NT2/D1 (cell line): ENCODE measurements at regions not wholly inside any gene's neighbourhood (a gene's known extent, or its start where the extent isn't known, plus 50 kb on each side); places are given as distances from the start of the nearest gene placed in this dataset.

Experiments used
- DNase-seq: peaks from one replicate; pipeline ENCODE4 v3.0.0-alpha.2; 2011; ENCODE audit warnings: low read depth, low spot score
- H3K27me3 ChIP-seq: 2 replicates; pipeline ENCODE4 v1.6.0; 2011; ENCODE audit warnings: mild to moderate bottlenecking; ENCODE audit not compliant: insufficient read length, insufficient read depth
- H3K36me3 ChIP-seq: 2 replicates; pipeline ENCODE4 v1.6.1; 2011; ENCODE audit warnings: mild to moderate bottlenecking, low read length, mixed read lengths; ENCODE audit not compliant: insufficient read depth, insufficient read length
- H3K4me1 ChIP-seq: 2 replicates; pipeline ENCODE4 v1.5.1; 2011; ENCODE audit not compliant: insufficient read depth, insufficient read length
- H3K4me3 ChIP-seq: 2 replicates; pipeline ENCODE4 v1.5.1; 2011; ENCODE audit warnings: low read depth; ENCODE audit not compliant: insufficient read length
- H3K9ac ChIP-seq: 2 replicates; pipeline ENCODE4 v1.6.0; 2011; ENCODE audit warnings: low read depth; ENCODE audit not compliant: insufficient read length
- H3K9me3 ChIP-seq: 2 replicates; pipeline ENCODE4 v1.5.1; 2011; ENCODE audit warnings: mild to moderate bottlenecking, low read length; ENCODE audit not compliant: insufficient read depth
- SUZ12 ChIP-seq: IDR thresholded peaks from 2 replicates; pipeline ENCODE4 v1.6.1; 2011; ENCODE audit not compliant: insufficient read length, insufficient read depth; ENCODE audit errors: extremely low read depth
- YY1 ChIP-seq: IDR thresholded peaks from 2 replicates; pipeline ENCODE4 v1.6.1; 2011; ENCODE audit not compliant: insufficient read length, insufficient read depth
- ZNF274 ChIP-seq: IDR thresholded peaks from 2 replicates; pipeline ENCODE4 v1.6.1; 2011; ENCODE audit warnings: mild to moderate bottlenecking, low read depth, low read length

DNA sequence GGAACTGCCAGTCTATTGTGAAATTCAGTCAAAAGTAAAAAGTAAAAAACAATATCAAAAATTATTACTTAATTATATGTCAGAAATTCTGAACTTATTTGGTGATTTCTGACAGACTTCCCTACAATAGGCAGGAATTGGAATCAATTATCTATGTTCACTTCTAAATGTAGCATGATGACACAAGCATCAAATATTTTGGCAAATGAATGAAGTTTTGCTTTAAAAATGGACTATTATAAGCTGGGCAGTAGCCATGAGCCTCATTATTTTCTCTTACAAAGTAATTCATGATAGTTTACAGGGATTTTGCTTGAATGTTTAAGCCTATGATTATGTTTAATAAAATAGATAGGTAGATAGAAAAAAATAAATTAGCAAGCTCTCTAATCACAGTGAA lies 582.6 kb downstream of the SLITRK6 start:
- DNase-seq, result no peak
- Histone ChIP-seq H3K36me3 (no peaks in the 10 kb centered on the region), H3K9ac (no peak overlapping the region), H3K4me1 (no peaks in the 10 kb centered on the region), H3K27me3 (no peaks in the 10 kb centered on the region), H3K9me3 (no peaks in the 10 kb centered on the region), H3K4me3 (no peak overlapping the region)
- TF ChIP-seq YY1, result no peak
- TF ChIP-seq SUZ12, result no peak
- TF ChIP-seq ZNF274, result no peak

DNA sequence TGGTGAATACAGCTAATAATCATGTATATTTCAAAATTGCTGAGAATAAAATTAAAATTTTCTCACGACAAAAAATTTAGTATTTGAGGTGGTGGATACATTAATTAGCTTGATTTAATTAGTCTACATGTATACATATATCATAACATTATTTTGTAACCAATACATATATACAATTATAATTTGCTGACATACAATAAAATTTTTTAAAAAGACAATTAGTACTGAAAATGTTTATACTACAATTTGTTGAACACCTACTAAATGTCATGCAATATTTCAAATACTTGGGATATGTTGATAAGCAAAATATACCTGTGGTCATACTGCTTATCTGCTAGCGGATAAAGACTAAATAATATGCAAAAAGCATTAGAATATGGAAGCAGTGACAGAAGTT lies 586.5 kb downstream of the SLITRK6 start:
- no peak for DNase-seq
- no peaks in the 10 kb centered on the region for H3K36me3 ChIP-seq
- no peak overlapping the region for H3K9ac ChIP-seq
- no peaks in the 10 kb centered on the region for H3K27me3 ChIP-seq
- H3K9me3 ChIP-seq, result peaks cover 7% of the 10 kb centered on the region; the same call in 1 of the 2 replicates
- TF ChIP-seq YY1, result no peak
- TF ChIP-seq SUZ12, result no peak
- TF ChIP-seq ZNF274, result no peak
- H3K4me1 ChIP-seq, result no peaks in the 10 kb centered on the region
- H3K4me3 ChIP-seq, result no peak overlapping the region

DNA sequence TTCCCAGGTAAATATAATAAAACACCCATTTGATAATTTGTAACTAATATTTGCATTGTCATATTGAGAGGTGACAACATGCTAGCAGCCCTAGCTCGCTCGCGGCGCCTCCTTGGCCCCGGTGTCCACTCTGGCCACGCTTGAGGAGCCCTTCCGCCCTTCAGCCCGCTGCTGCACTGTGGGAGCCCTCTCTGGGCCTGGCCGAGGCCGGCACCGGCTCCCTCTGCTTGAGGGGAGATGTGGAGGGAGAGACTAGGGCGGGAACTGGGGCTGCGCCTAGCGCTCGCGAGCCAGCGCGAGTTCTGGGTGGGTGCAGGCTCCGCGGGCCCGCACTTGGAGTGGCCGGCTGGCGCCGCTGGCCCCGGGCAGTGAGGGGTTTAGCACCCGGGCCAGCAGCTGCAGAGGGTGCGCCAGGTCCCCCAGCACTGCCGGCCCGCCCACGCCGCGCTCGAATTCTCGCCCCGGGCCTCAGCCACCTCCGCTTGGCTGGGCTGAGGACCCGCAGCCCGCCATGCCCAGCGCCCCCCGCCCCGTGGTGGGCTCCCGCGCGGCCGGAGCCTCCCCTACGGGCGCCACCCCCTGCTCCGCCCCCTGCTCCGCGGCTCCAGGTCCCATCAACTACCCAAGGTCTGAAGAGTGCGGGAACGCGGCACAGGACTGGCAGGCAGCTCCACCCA lies 594.4 kb downstream of the SLITRK6 start:
- H3K9ac ChIP-seq, result no peak overlapping the region
- H3K36me3 ChIP-seq, result no peaks in the 10 kb centered on the region
- DNase-seq, result no peak
- H3K27me3 ChIP-seq, result no peaks in the 10 kb centered on the region
- TF ChIP-seq SUZ12 (no peak), YY1 (no peak), ZNF274 (no peak)
- H3K4me3 ChIP-seq, result no peak overlapping the region
- H3K9me3 ChIP-seq, result peaks cover 7% of the 10 kb centered on the region; the same call in 1 of the 2 replicates
- no peaks in the 10 kb centered on the region for H3K4me1 ChIP-seq

DNA sequence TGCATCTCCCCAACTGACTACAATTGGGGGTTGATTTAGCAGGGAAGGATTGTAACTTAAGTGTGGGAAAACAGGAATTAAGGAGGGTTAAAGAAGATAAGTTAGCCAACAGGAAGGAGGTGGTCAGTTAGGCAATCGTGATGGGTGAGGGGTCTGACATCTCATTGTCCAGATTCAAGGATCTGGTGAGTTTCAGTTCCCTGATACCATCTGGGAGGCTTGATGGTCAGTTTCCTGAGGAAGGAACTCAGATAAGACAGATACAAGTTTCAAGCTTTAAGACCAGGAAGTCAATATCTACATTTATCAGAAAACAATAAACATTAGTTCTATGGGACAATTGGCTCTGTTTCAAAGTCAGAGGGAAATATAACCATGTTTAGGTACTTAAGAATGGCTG lies 601.8 kb downstream of the SLITRK6 start:
- Histone ChIP-seq H3K36me3 (no peaks in the 10 kb centered on the region), H3K9ac (no peak overlapping the region), H3K4me1 (no peaks in the 10 kb centered on the region), H3K9me3 (no peaks in the 10 kb centered on the region), H3K27me3 (no peaks in the 10 kb centered on the region), H3K4me3 (no peak overlapping the region)
- DNase-seq, result no peak
- TF ChIP-seq YY1 (no peak), ZNF274 (no peak), SUZ12 (no peak)

DNA sequence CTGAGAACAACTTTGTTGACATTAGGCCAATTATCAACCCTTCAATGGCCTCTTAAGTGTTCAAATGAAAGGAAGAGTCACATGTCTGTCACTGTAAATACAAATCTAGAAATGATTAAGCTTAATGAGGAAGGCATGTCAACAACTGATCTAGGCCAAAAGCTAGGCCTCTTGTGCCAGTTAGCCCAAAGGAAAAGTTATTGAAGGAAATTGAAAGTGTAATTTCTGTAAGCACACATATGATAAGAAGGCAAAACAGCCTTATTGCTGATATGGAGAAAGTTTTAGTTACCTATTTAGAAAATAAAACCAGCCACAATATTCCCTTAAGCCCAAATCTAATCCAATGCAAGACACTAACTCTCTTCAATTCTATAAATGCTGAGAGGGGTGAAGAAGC lies 604.7 kb downstream of the SLITRK6 start:
- TF ChIP-seq ZNF274 (no peak), SUZ12 (no peak), YY1 (no peak)
- H3K9me3 ChIP-seq, result no peaks in the 10 kb centered on the region
- H3K27me3 ChIP-seq, result no peaks in the 10 kb centered on the region
- no peak for DNase-seq
- H3K36me3 ChIP-seq, result no peaks in the 10 kb centered on the region
- H3K4me3 ChIP-seq, result no peak overlapping the region
- no peak overlapping the region for H3K9ac ChIP-seq
- no peaks in the 10 kb centered on the region for H3K4me1 ChIP-seq

DNA sequence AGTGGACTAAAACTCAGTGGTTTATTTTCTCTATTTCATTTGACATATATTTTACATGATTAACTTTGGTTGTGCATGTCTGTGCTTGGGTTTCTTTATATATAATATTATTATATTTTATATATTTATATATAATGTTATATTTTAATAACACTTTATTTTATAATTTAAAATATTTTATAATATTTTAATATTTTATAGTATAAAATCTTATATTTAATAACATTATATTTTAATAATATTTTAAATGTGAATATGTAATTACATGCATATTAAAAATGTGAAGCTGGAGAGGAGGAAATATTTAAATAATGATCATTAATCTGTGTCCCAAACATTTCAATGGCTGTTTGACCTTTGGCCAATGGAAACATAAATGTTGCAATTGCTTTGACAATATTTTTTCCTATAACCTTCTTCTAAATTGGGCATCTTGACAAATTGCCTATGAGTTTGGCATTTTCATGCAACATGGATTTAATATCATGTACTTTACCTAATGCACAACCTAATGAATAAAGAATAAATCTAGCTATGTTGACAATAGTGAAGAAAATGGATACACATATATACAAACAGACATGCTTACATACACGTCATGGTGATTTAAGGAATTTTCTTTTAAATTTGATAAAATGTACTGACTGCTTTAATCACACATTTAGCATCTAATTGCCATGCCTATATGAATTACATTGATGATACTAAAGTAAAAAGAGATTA lies 607.1 kb downstream of the SLITRK6 start:
- no peak overlapping the region for H3K4me3 ChIP-seq
- TF ChIP-seq SUZ12, result no peak
- no peaks in the 10 kb centered on the region for H3K27me3 ChIP-seq
- DNase-seq, result no peak
- no peaks in the 10 kb centered on the region for H3K36me3 ChIP-seq
- no peaks in the 10 kb centered on the region for H3K4me1 ChIP-seq
- H3K9ac ChIP-seq, result no peak overlapping the region
- H3K9me3 ChIP-seq, result no peaks in the 10 kb centered on the region

DNA sequence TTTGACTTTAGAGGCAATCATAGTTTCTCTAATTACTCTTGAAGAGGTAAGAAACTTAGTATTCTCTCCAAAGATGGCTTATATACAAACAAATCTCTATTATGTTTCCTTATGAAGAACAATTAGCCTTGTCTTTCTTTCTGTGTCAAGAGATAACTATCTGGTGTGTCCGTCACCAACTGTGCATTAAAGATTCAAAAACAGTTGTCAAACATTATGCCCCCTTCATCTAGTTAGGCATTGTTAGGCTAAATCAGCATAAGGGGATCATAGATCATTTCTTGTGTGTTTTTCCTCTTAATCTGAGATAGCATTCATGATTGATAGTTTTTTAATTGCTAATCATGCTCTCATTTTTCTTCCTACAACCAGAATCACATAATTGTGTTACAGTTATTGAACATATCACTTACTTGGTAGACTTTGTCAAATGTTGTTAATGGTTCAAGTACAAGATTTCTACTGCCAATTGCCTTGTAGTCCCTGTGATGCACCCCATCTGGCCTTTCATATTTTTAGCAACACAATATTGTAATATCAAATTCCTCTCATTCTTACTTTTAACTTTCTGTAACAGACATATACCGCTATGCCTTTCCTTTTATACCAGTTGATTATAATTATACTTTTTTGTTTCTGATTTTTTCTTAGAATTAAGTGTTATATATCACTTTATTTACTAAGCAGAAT lies 612.7 kb downstream of the SLITRK6 start:
- TF ChIP-seq SUZ12, result no peak
- no peak for TF ChIP-seq ZNF274
- no peak for TF ChIP-seq YY1
- H3K9ac ChIP-seq, result no peak overlapping the region
- no peaks in the 10 kb centered on the region for H3K9me3 ChIP-seq
- no peak for DNase-seq
- no peak overlapping the region for H3K4me3 ChIP-seq
- no peaks in the 10 kb centered on the region for H3K36me3 ChIP-seq
- H3K4me1 ChIP-seq, result no peaks in the 10 kb centered on the region
- H3K27me3 ChIP-seq, result no peaks in the 10 kb centered on the region
